ENCODE measurements at regions not wholly inside any gene's neighbourhood (a gene's known extent, or its start where the extent isn't known, plus 50 kb on each side); places are given as distances from the start of the nearest gene placed in this dataset.

DNA sequence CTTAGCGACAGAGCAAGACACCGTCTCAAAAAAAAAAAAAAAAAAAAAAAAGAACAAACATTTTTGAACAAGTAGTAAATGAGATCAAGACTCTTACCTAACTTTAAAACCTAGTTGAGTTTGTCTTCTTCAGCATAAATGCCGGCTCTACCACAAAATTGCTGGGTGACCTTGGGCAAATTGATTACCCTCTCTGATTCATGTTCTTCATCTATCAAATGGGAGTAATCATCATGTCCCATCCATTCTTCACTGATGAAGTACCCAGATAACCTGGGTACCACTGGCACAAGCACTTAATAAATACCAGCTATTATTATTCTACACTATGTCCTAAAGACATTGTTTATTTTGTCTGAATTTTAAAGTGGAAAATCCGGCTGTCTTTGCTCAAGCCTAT lies 96.3 kb downstream of the ATPSCKMT start:
- TF ChIP-seq GATA3 (IDR thresholded peaks at IDR 0.05; ENCODE audit: low read depth, low read length) (no peak), GATA2 (IDR thresholded peaks at IDR 0.05; ENCODE audit: low read depth, low read length) (no peak)

Data from SH-SY5Y (cell line).